Small intestine (tissue), 7 donors: ENCODE measurements at regions not wholly inside any gene's neighbourhood (a gene's known extent, or its start where the extent isn't known, plus 50 kb on each side); places are given as distances from the start of the nearest gene placed in this dataset.

Source experiments
- DNase-seq, 2 donors: peaks; one replicate each; pipeline versions ENCODE4 v3.0.0 to v3.0.0-alpha.2; 2013
- FAIRE-seq: peaks from 2 replicates; lab custom pipeline; 2012; peaks lifted over from hg19 to GRCh38; lab: Jason Lieb, UNC
- H3K27ac ChIP-seq, 3 donors: one replicate each; pipeline ENCODE4 v1.5.1; 2013; ENCODE audit warnings: low read length in 2 of 3, mild to moderate bottlenecking in 2 of 3, control low read depth in 1 of 3, inconsistent platforms in 1 of 3, low read depth in 1 of 3, moderate library complexity in 1 of 3
- H3K27me3 ChIP-seq, 3 donors: one replicate each; pipeline ENCODE4 v1.6.1; 2013; ENCODE audit warnings: low read length in 3 of 3, inconsistent platforms in 1 of 3; ENCODE audit not compliant: control insufficient read depth in 3 of 3, insufficient read depth in 3 of 3
- H3K36me3 ChIP-seq, 3 donors: one replicate each; pipeline ENCODE4 v1.6.1; 2013; ENCODE audit warnings: low read length in 3 of 3, inconsistent platforms in 1 of 3, low read depth in 1 of 3, mild to moderate bottlenecking in 1 of 3, moderate library complexity in 1 of 3; ENCODE audit not compliant: control insufficient read depth in 3 of 3, insufficient read depth in 2 of 3
- H3K4me1 ChIP-seq, 3 donors: one replicate each; pipeline ENCODE4 v1.6.1; 2013; ENCODE audit warnings: low read length in 2 of 3, inconsistent platforms in 1 of 3, low read depth in 1 of 3, mild to moderate bottlenecking in 1 of 3, moderate library complexity in 1 of 3; ENCODE audit not compliant: control insufficient read depth in 3 of 3, insufficient read depth in 2 of 3
- H3K4me3 ChIP-seq, 3 donors: one replicate each; pipeline ENCODE4 v1.5.1; 2013; ENCODE audit warnings: low read length in 3 of 3, control low read depth in 1 of 3, inconsistent platforms in 1 of 3, low read depth in 1 of 3, mild to moderate bottlenecking in 1 of 3, moderate library complexity in 1 of 3
- H3K9me3 ChIP-seq, 2 donors: one replicate each; pipeline ENCODE4 v1.6.1; 2013; ENCODE audit warnings: low read depth in 1 of 2, low read length in 1 of 2; ENCODE audit not compliant: control insufficient read depth in 2 of 2, insufficient read depth in 1 of 2
- WGBS, 3 donors: extraction: QIAGEN DNeasy Blood & Tissue Kit; methylation state at CpG; one replicate each; pipeline ENCODE4 v1.1.7; 2013; 5-methylcytosine and 5-hydroxymethylcytosine counted together
- donor health status: healthy with polysubstance abuse.
- donor health status: control.
- donor health status: control.
- donor health status: Bipolar disorder and iron deficiency.
- donor health status: healthy.

GRCh38 chr10:3886641-3887251, 101.7 kb upstream of the KLF6 start:
- Histone ChIP-seq H3K9me3 (no peaks in the 10 kb centered on the region), H3K27me3 (no peaks in the 10 kb centered on the region), H3K4me1 (peaks cover 2 to 31% (median 13%) of the 10 kb centered on the region in 3 donors), H3K4me3 (no peak overlapping the region), H3K36me3 (no peaks in the 10 kb centered on the region), H3K27ac (peak overlapping the region; percentile 70 to 84 (median 81))
- FAIRE-seq (no peak), DNase-seq (peak; percentile 87 to 90)
- WGBS, 3 donors = 6 to 34% (median 16%) methylated on average over 11 of the region's 11 CpGs

GRCh38 chr10:3886191-3886590, 101.2 kb upstream of the KLF6 start:
- no peak for DNase-seq
- no peak overlapping the region for H3K4me3 ChIP-seq
- FAIRE-seq = no peak
- no peaks in the 10 kb centered on the region for H3K9me3 ChIP-seq
- H3K36me3 ChIP-seq = no peaks in the 10 kb centered on the region
- WGBS, 3 donors = 52 to 74% (median 72%) methylated on average over 14 of the region's 14 CpGs
- H3K27ac ChIP-seq = peak overlapping the region; percentile 70 to 84 (median 81)
- H3K4me1 ChIP-seq = peaks cover 2 to 31% (median 13%) of the 10 kb centered on the region in 3 donors
- H3K27me3 ChIP-seq = no peaks in the 10 kb centered on the region

GRCh38 chr10:3882855-3883254, 97.8 kb upstream of the KLF6 start:
- Histone ChIP-seq H3K36me3 (no peaks in the 10 kb centered on the region), H3K27ac (no peak overlapping the region), H3K4me3 (no peak overlapping the region), H3K4me1 (peaks cover 2 to 19% (median 11%) of the 10 kb centered on the region in 3 donors), H3K9me3 (no peaks in the 10 kb centered on the region), H3K27me3 (no peaks in the 10 kb centered on the region)
- DNase-seq = no peak
- 93 to 96% (median 94%) methylated on average over 4 of the region's 4 CpGs for WGBS, 3 donors
- FAIRE-seq = no peak

GRCh38 chr10:3881622-3882021, 96.6 kb upstream of the KLF6 start:
- DNase-seq (no peak), FAIRE-seq (no peak)
- no peak overlapping the region for H3K27ac ChIP-seq
- no peaks in the 10 kb centered on the region for H3K27me3 ChIP-seq
- H3K36me3 ChIP-seq = no peaks in the 10 kb centered on the region
- H3K4me3 ChIP-seq = no peak overlapping the region
- H3K9me3 ChIP-seq = no peaks in the 10 kb centered on the region
- WGBS, 3 donors = 87 to 96% (median 91%) methylated on average over 3 of the region's 3 CpGs
- peaks cover 0 to 10% (median 2%) of the 10 kb centered on the region in 3 donors for H3K4me1 ChIP-seq

- Histone ChIP-seq H3K27me3 (no peaks in the 10 kb centered on the region), H3K36me3 (no peaks in the 10 kb centered on the region), H3K9me3 (no peaks in the 10 kb centered on the region), H3K27ac (no peak overlapping the region), H3K4me3 (no peak overlapping the region), H3K4me1 (peaks cover 1 to 7% (median 5%) of the 10 kb centered on the region in 3 donors)
- no peak for DNase-seq
- WGBS, 3 donors = 75 to 85% (median 79%) methylated on average over 8 of the region's 8 CpGs
- FAIRE-seq = no peak
Measured at GRCh38 chr10:3879073-3879472, 94.1 kb upstream of the KLF6 start.

GRCh38 chr10:3877211-3878000, 92.4 kb upstream of the KLF6 start:
- 46 to 67% (median 56%) methylated on average over 4 of the region's 4 CpGs for WGBS, 3 donors
- H3K36me3 ChIP-seq = no peaks in the 10 kb centered on the region
- no peaks in the 10 kb centered on the region for H3K27me3 ChIP-seq
- DNase-seq = peak in 1 of 2 donors; percentile 54
- no peak overlapping the region for H3K4me3 ChIP-seq
- FAIRE-seq = no peak
- no peaks in the 10 kb centered on the region for H3K9me3 ChIP-seq
- H3K4me1 ChIP-seq = peaks cover 6 to 10% (median 7%) of the 10 kb centered on the region in 3 donors
- peak overlapping the region in 2 of 3 donors; percentile 9 to 66 for H3K27ac ChIP-seq

- Histone ChIP-seq H3K4me3 (no peak overlapping the region), H3K27me3 (no peaks in the 10 kb centered on the region), H3K27ac (peak overlapping the region in 1 of 3 donors; percentile 94), H3K9me3 (no peaks in the 10 kb centered on the region), H3K36me3 (no peaks in the 10 kb centered on the region), H3K4me1 (peaks cover 8 to 19% (median 11%) of the 10 kb centered on the region in 3 donors)
- 69 to 80% (median 78%) methylated on average over 8 of the region's 8 CpGs for WGBS, 3 donors
- FAIRE-seq (no peak), DNase-seq (peak in 1 of 2 donors; percentile 61)
Measured at GRCh38 chr10:3876350-3876962, 91.4 kb upstream of the KLF6 start.

- no peaks in the 10 kb centered on the region for H3K9me3 ChIP-seq
- FAIRE-seq (no peak), DNase-seq (no peak)
- WGBS, 3 donors = 40 to 58% (median 43%) methylated on average over 3 of the region's 3 CpGs
- H3K4me1 ChIP-seq = peaks cover 8 to 23% (median 11%) of the 10 kb centered on the region in 3 donors
- no peaks in the 10 kb centered on the region for H3K27me3 ChIP-seq
- H3K27ac ChIP-seq = peak overlapping the region in 2 of 3 donors; percentile 58 to 94
- H3K36me3 ChIP-seq = no peaks in the 10 kb centered on the region
- H3K4me3 ChIP-seq = no peak overlapping the region
Measured at GRCh38 chr10:3875842-3876235, 90.8 kb upstream of the KLF6 start.
